SJCRH30 (cell line): ENCODE measurements at regions not wholly inside any gene's neighbourhood (a gene's known extent, or its start where the extent isn't known, plus 50 kb on each side); places are given as distances from the start of the nearest gene placed in this dataset.

ENCODE experiments used
- DNase-seq, 2 experiments: peaks; one replicate each; pipeline ENCODE4 v3.0.0-alpha.2; 2015 to 2020
- H3K27ac ChIP-seq: fragments of 250-450 bp; sonication (Bioruptor Pico); 2 replicates; pipeline ENCODE4 v1.5.1; 2020; ENCODE audit warnings: mild to moderate bottlenecking, moderate library complexity
- H3K27me3 ChIP-seq: fragments of 250-450 bp; sonication (Bioruptor Pico); 2 replicates; pipeline ENCODE4 v1.5.1; 2020; ENCODE audit warnings: mild to moderate bottlenecking, moderate library complexity
- H3K36me3 ChIP-seq: fragments of 250-450 bp; sonication (Bioruptor Pico); 2 replicates; pipeline ENCODE4 v1.5.1; 2020; ENCODE audit warnings: mild to moderate bottlenecking, moderate library complexity
- H3K4me1 ChIP-seq: fragments of 250-450 bp; sonication (Bioruptor Pico); 2 replicates; pipeline ENCODE4 v1.5.1; 2020; ENCODE audit warnings: mild to moderate bottlenecking, moderate library complexity
- H3K4me3 ChIP-seq: fragments of 250-450 bp; sonication (Bioruptor Pico); 2 replicates; pipeline ENCODE4 v1.5.1; 2020; ENCODE audit warnings: mild to moderate bottlenecking, moderate library complexity
- H3K9me3 ChIP-seq: fragments of 250-450 bp; sonication (Bioruptor Pico); replicated peaks from 2 replicates; pipeline ENCODE4 v1.5.1; 2020; ENCODE audit warnings: mild to moderate bottlenecking, moderate library complexity

DNA sequence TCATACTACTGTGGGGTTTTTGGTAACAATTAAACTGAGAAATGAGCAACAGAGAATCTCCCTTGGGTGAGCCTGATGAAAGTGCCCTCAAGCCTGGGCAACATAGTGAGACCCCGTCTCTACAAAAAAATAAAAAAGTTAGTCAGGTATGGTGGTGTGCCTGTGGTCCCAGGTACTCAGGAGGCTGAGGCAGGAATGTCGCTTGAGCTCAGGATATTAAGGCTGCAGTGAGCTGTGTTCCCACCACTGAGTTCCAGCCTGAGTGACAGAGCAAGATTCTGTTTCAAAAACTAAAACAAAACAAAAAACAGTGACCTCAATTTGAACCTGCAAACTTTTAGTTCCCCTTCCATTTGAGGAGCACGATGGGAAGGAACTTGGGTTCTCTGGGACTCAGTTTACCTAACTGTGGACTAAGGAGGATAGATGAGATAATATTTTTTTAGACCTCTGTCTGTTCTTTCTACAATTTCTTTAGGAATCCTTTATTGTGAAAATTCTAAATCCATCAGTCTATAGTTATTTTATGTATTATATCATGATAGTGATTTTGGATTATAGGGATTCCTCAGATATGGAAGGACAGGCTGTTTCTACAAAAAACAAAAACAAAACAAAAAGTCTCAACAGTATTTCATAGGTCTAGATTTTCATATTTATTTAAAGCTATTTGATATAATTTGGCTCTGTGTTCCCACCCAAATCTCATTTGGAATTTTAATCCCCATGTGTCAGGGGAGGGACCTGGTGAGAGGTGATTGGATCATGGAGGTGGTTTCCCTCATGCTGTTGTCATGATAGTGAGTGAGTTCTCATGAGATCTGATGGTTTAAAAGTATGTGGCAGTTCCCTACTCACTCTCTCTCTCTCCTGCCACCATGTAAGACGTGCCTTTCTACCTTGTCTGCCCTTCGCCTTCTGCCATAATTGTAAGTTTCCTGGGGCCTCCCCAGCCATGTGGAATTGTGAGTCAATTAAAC, 178.6 kb downstream of the MYCN start:
- H3K36me3 ChIP-seq: no peaks in the 10 kb centered on the region
- DNase-seq: no peak
- no peak overlapping the region for H3K4me3 ChIP-seq
- peaks cover 25% of the 10 kb centered on the region for H3K4me1 ChIP-seq
- peaks cover 3% of the 10 kb centered on the region; the same call in 1 of the 2 replicates for H3K9me3 ChIP-seq
- H3K27me3 ChIP-seq: no peaks in the 10 kb centered on the region
- H3K27ac ChIP-seq: no peak overlapping the region

DNA sequence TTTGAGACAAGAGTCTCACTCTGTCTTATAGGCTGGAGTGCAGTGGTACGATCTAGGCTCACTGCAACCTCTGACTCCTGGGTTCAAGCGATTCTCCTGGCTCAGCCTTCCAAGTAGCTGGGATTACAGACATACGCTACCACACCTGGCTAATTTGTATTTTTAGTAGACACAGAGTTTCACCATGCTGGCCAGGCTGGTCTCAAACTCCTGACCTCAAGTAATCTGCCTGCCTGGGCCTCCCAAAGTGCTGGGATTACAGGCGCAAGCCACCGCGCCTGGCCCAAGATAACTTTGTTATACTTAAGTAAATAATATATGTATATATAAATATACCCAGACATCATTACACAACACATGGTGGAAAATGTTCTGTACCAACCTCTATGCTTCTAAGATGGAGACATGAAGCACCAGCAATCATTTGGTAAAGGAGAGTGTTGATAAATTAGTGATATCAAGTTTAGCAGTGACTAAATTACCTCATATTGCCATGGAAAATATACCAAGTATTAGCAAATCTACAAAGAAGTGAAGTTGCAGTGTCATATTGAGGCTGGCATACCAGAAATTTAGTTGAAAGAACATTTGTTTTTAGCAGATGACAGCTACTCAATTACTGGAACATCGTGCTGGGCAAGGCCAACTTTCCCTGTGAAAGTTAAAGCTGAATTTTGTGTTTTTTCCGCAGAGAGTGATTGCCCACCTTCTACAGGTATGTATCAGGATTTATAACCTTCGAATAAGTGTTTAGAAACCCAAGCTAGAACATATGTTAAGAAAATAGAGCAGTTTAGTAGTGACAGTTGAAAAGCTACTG, 177.7 kb downstream of the MYCN start:
- H3K4me3 ChIP-seq: no peak overlapping the region

DNA sequence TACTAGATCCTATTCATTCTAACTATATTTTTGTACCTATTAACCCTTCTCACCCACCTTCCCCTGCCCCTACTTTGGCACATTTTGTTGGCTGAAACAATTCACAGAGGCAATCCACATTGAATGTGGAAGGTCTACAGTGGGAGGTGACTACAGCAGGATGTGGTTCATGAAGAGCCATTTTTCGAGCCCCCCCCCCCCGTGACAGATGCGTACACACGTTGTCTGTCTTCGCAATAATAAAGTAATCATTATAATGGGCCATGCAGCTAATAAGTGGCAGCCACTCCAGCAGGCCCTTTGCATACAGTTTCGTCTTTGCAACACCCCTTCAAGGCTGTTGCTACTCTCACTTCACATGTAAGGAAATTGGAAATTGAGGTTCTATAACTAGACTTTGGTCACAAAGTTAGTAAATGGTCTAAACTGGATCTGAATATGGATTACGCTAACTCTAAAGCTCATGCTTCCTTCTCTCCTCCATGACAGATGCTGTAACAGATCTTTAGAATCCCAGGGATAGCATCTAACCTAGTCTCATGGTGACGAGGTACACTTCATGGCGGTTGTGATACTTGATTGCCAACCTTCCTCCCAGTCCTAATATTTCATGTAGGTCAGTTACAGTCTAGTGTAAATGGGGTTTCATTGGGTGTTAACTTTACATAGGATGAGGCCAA, 176.8 kb downstream of the MYCN start:
- Histone ChIP-seq H3K27me3 (no peaks in the 10 kb centered on the region), H3K4me3 (no peak overlapping the region), H3K36me3 (no peaks in the 10 kb centered on the region), H3K27ac (no peak overlapping the region), H3K4me1 (peaks cover 17% of the 10 kb centered on the region), H3K9me3 (peaks cover 3% of the 10 kb centered on the region; the same call in 1 of the 2 replicates)
- DNase-seq: no peak

More for the DNA sequence above, 177.7 kb downstream of the MYCN start:
- H3K27me3 ChIP-seq: no peaks in the 10 kb centered on the region
- DNase-seq: no peak
- peaks cover 19% of the 10 kb centered on the region for H3K4me1 ChIP-seq
- H3K36me3 ChIP-seq: no peaks in the 10 kb centered on the region
- H3K27ac ChIP-seq: no peak overlapping the region
- H3K9me3 ChIP-seq: peaks cover 3% of the 10 kb centered on the region; the same call in 1 of the 2 replicates

DNA sequence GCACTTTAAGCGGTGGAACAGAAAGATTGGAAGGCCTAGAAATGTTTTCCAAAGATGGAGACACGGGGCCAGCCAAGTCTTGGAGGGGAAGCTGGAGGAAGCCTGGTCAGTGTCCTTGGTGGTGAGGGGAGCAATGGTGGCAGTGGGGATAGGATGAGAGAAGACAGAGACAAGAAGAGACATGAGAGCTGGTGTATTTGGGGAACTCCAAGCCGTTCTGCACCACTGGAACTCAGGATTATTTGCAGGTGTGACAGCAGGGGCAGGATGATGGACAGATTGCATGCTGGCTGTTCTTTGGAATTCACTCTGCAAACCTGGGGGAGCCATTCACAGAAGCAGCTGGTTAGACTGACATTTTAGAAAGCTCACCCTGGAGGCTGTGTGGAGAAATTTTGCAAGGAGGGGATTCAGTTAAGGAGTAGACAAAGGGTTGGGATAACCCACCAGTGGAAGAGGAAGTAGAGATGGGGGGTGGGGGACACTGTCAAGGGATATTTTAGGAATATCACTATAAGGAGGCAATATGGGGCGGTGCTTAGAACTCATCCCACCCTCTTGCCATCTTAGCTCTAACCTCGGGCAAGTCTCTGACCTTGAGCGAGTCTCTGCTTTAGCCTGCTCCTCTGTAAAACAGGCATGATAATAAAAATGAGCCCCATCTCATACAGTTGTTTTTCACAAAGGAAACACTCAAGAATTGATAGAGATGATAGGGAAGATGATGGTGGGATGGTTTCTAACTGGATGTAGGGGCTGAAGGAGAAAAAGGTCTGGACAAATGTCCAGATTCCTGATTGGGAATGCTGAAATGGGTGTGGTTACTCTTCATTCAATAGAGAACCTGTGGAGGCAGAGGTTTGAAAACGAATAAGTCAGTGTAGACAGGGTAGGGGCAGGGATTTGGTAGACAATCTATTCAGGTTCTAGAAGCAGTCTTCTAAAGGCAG, 175.8 kb downstream of the MYCN start:
- DNase-seq: no peak

DNA sequence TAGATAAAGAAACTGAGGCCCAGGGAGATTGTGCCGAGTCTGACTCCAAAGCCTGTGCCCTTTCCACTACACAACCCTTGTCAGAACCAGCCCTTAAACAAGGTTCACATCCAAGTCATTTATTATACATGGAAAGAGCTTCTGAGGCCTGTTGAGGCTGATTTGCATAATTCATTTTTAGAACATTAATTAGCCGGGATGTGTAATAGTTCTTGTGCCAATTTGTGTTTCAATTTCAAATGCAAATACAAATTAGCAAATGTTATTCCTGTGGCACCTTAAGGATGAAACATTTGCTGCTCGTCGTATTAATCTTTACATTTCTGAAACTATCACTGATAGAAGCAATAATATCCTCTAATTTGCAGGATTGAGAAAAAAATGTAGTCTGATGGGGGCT, 174.9 kb downstream of the MYCN start:
- Histone ChIP-seq H3K27me3 (no peaks in the 10 kb centered on the region), H3K4me1 (peaks cover 17% of the 10 kb centered on the region), H3K27ac (peak overlapping the region; percentile 16; the same call in 1 of the 2 replicates), H3K4me3 (no peak overlapping the region), H3K9me3 (no peaks in the 10 kb centered on the region), H3K36me3 (no peaks in the 10 kb centered on the region)
- DNase-seq: no peak

More for the DNA sequence above, 175.8 kb downstream of the MYCN start:
- Histone ChIP-seq H3K4me1 (peaks cover 17% of the 10 kb centered on the region), H3K9me3 (no peaks in the 10 kb centered on the region; the same call in 1 of the 2 replicates), H3K4me3 (no peak overlapping the region), H3K27me3 (no peaks in the 10 kb centered on the region), H3K27ac (no peak overlapping the region; the same call in 1 of the 2 replicates), H3K36me3 (no peaks in the 10 kb centered on the region)

DNA sequence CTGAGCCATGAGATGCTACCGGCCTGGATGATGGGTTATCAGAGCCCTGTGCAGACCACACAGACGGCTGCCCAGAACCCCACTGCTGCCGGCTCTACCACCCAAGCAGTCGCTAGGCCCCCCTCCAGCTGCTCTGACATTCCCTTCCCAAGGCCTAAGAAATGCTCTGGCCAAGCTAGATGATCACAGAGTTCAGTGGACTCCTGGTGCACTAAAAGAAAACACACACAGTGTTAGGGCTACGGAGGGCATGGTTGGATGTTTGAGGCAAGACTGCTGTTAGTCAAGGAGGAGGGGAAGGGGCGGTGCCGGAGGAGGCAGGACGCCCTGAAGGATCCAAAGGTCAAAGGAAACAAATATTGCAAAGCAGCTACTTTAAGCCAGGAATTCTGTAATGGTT, 174.5 kb downstream of the MYCN start:
- Histone ChIP-seq H3K27ac (peak overlapping the region; percentile 16; the same call in 1 of the 2 replicates), H3K27me3 (no peaks in the 10 kb centered on the region), H3K9me3 (no peaks in the 10 kb centered on the region), H3K4me1 (peaks cover 17% of the 10 kb centered on the region), H3K4me3 (no peak overlapping the region), H3K36me3 (no peaks in the 10 kb centered on the region)
- DNase-seq: peak; percentile 81 to 85

DNA sequence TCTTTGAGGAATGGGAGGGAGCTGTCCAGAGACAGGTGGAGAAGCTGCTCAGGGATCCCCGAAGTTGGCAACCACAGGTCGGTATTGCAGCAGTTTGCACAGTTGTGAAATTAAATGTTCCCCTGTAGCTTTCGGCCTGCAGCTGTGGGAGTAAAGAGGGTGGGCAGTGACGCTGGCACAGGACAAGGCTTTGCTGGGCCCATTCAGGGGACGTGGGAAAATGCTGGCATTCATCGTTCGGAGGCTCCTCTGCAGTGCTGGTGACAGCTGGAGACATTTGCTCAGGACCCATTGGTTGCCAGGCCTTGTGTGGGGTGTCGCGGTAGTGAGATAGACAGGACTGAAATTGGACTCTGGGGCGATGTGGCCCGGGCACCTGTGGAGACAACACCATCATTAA, 173.7 kb downstream of the MYCN start:
- Histone ChIP-seq H3K36me3 (no peaks in the 10 kb centered on the region), H3K27me3 (no peaks in the 10 kb centered on the region), H3K4me3 (no peak overlapping the region), H3K27ac (no peak overlapping the region; the same call in 1 of the 2 replicates), H3K4me1 (peaks cover 17% of the 10 kb centered on the region), H3K9me3 (no peaks in the 10 kb centered on the region)
- peak; percentile 33 to 50 for DNase-seq

DNA sequence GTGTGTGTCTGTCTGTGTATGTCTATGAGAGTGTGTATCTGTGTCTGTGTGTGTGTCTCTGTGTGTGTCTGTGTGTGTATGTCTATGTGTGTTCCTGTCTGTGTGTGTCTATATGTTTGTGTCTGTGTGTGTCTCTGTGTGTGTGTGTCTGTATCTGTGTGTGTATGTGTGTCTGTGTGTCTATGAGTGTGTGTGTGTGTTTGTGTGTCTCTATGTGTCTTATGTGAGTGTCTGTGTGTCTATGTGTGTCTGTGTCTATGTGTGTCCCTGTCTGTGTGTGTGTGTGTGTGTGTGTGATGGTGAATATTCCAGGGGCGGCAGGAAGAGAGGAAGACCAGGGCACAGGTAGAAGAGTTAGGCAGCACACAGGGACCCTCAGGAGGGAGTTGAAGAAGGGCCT, 173.2 kb downstream of the MYCN start:
- no peak for DNase-seq
- Histone ChIP-seq H3K4me1 (peaks cover 17% of the 10 kb centered on the region), H3K9me3 (no peaks in the 10 kb centered on the region), H3K27me3 (no peaks in the 10 kb centered on the region), H3K36me3 (no peaks in the 10 kb centered on the region), H3K27ac (no peak overlapping the region), H3K4me3 (no peak overlapping the region)

DNA sequence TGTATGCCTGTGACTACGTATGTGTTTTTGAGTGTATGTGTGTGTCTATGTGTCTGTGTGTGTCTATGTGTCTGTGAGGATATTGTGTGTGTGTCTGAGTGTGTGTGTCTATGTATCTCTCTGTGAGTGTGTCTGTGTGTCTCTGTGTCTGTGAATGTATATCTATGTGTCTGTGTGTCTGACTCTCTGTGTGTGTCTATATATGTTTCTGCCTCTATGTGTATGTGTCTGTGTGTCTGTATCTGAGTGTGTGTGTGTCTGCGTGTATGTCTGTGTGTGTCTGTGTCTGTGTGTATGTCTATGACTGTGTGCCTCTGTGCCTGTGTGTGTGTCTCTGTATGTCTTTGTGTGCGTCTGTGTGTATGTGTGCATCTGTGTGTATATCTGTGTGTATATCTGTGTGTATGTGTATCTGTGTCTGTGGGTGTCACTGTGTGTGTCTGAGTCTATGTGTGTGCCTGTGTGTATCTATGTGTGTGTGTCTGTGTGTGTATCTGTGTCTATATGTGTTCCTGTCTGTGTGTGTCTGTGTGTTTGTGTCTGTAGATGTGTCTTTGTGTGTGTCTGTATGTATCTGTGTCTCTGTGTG, 172.7 kb downstream of the MYCN start:
- no peaks in the 10 kb centered on the region for H3K9me3 ChIP-seq
- no peak overlapping the region for H3K4me3 ChIP-seq
- H3K36me3 ChIP-seq: no peaks in the 10 kb centered on the region
- H3K27ac ChIP-seq: no peak overlapping the region
- peaks cover 17% of the 10 kb centered on the region for H3K4me1 ChIP-seq
- DNase-seq: no peak
- no peaks in the 10 kb centered on the region for H3K27me3 ChIP-seq

DNA sequence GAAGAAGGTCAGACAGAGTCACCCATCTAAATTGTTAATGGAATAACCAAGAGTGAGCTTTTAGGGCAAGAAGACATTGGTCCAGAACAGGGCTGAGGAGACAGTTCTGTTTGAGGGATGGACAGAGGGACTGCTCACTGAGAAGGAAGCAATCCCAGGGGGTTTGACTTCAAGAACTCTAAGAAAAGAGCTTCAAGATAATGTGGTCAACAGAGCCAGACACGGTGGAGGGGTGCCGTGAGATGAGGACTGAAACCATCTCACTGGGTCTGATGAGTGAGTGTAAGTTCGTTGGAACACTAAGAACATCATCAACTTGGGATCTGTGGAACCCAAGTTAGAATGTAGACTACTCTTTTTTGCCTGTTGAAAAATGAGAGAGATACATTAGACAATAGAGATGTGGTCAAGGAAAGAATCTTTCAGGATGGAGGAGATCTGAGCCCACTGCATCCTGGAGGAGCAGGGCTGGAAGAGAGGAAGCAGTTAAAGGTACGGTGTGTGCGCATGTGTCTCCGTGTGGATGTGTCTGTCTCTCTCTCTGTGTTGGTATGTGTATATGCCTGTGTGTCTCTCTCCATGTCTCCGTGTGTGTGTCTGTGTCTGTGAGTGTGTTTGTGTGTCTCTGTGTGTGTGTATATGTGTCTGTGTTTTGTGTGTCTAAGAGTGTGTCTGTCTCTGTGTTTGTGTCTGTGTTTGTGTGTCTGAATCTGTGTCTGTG, 172.1 kb downstream of the MYCN start:
- Histone ChIP-seq H3K4me3 (no peak overlapping the region), H3K27me3 (no peaks in the 10 kb centered on the region), H3K36me3 (no peaks in the 10 kb centered on the region), H3K27ac (no peak overlapping the region), H3K9me3 (no peaks in the 10 kb centered on the region), H3K4me1 (peaks cover 17% of the 10 kb centered on the region)
- DNase-seq: no peak

DNA sequence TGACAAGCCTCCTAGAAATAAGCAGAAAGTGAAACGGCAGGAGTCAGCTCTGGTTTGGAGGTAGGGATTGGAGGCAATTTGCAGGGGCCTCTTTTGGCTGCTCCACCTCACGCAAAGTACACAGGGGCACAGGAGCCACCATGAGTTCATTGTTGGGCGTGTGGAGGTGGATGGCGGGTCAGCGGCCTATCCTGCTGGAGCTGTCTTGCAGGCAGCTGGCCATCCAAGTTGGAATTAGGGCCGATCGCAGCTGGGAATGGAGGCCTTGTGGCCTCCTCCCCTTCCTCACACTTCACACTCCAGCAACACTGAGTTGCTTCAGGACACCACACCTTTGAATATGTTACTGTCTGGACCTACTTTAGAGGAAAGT, 171.5 kb downstream of the MYCN start:
- H3K9me3 ChIP-seq: no peaks in the 10 kb centered on the region; the same call in 1 of the 2 replicates
- peaks cover 17% of the 10 kb centered on the region for H3K4me1 ChIP-seq
- no peak for DNase-seq
- H3K27me3 ChIP-seq: no peaks in the 10 kb centered on the region
- no peaks in the 10 kb centered on the region for H3K36me3 ChIP-seq
- H3K27ac ChIP-seq: no peak overlapping the region
- no peak overlapping the region for H3K4me3 ChIP-seq

DNA sequence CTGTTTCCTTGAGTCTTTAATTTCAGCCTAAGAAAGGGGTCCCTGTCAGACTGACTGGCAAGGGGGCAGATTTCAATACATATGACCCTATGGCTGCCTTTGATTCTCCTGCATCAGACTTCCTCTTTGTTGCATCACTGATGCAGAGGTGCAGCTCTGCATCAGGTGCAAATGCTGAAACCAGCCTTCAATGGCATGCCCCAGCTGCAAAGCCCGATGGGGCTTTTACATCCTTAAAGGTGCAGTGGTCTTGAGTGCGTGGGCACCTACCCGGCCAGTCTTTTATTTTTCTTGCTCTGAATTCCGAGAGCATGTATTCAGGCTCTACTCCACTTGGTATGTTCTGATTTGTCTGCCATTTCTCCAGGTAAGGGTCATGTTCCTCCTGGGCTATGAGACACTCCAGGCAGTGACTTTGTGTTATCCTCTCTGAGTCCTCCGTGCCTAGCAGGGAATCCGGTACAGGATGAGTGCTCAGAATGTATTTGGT, 169.5 kb downstream of the MYCN start:
- Histone ChIP-seq H3K27me3 (no peaks in the 10 kb centered on the region), H3K4me3 (no peak overlapping the region), H3K36me3 (no peaks in the 10 kb centered on the region), H3K27ac (no peak overlapping the region), H3K9me3 (no peaks in the 10 kb centered on the region; the same call in 1 of the 2 replicates), H3K4me1 (peaks cover 10% of the 10 kb centered on the region; the same call in 1 of the 2 replicates)
- no peak for DNase-seq
